Panc1 (cell line): ENCODE measurements at regions not wholly inside any gene's neighbourhood (a gene's known extent, or its start where the extent isn't known, plus 50 kb on each side); places are given as distances from the start of the nearest gene placed in this dataset.

Experiments used
- CTCF ChIP-seq: fragments of 450-650 bp; IDR thresholded peaks from 2 replicates; pipeline ENCODE4 v1.5.1; 2017; ENCODE audit warnings: mild to moderate bottlenecking
- SIN3A ChIP-seq: IDR thresholded peaks from 2 replicates; pipeline ENCODE4 v1.6.1; 2012; ENCODE audit warnings: low read depth, mild to moderate bottlenecking, low read length, moderate library complexity, borderline replicate concordance; ENCODE audit not compliant: insufficient read depth

GRCh38 chr12:127883013-127883412 is 384.0 kb upstream of the TMEM132C start:
- TF ChIP-seq CTCF, result no peak
- no peak for TF ChIP-seq SIN3A
